ENCODE measurements at regions not wholly inside any gene's neighbourhood (a gene's known extent, or its start where the extent isn't known, plus 50 kb on each side); places are given as distances from the start of the nearest gene placed in this dataset.

GRCh38 chr16:7031031-7031430 is 301.6 kb upstream of the RBFOX1 start:
- Histone ChIP-seq H4K20me1 (replicated peaks; ENCODE audit: control insufficient read depth, extremely low read depth, insufficient read depth, low read length) (no peaks in the 10 kb centered on the region), H3K79me2 (ENCODE audit: control insufficient read depth, insufficient read depth, low read length) (no peaks in the 10 kb centered on the region), H2AFZ (ENCODE audit: low read depth, low read length) (no peak overlapping the region), H3K9me1 (replicated peaks; ENCODE audit: control insufficient read depth, extremely low read depth, insufficient read depth, low read length) (no peaks in the 10 kb centered on the region), H3K9ac (replicated peaks; ENCODE audit: extremely low read depth, insufficient read depth, low read length) (no peak overlapping the region), H3K4me2 (ENCODE audit: insufficient read depth, low read length) (no peak overlapping the region), H3K4me1 (ENCODE audit: control insufficient read depth, extremely low read depth, insufficient read depth, low read length) (no peaks in the 10 kb centered on the region), H3K9me3 (replicated peaks; ENCODE audit: control insufficient read depth, insufficient read depth, low read length) (peaks cover 6% of the 10 kb centered on the region), H3K36me3 (ENCODE audit: control insufficient read depth in 2 of 2, extremely low read depth in 1 of 2, insufficient read depth in 2 of 2, low read length in 2 of 2) (no peaks in the 10 kb centered on the region), H3K4me3 (replicated peaks in 1 of 3; ENCODE audit: insufficient read depth in 1 of 3, low read depth in 1 of 3, low read length in 3 of 3) (no peak overlapping the region), H3K27ac (ENCODE audit: insufficient read depth, low read depth, low read length) (no peak overlapping the region), H3K27me3 (ENCODE audit: control insufficient read depth in 2 of 2, insufficient read depth in 2 of 2, low read length in 2 of 2) (no peaks in the 10 kb centered on the region)
- DNase-seq (ENCODE audit: low read depth, low spot score): no peak
- CTCF ChIA-PET: no interaction called here
- intact Hi-C loops (cut with micrococcal nuclease): no loop called here
- FAIRE-seq: no peak
- no TSS peak for BruUV-seq (replicated peaks)
- dilution Hi-C loops (cut with MboI; ENCODE audit: extremely low pct_ligation_motif_present, low sequenced_read_pairs): no loop called here
- POLR2A ChIA-PET: no interaction called here
- TF ChIP-seq FOS (IDR thresholded peaks at IDR 0.05; ENCODE audit: borderline replicate concordance, insufficient read depth, low read length): no peak
- TF ChIP-seq POLR2AphosphoS5 (IDR thresholded peaks at IDR 0.05; ENCODE audit: insufficient read depth, low read depth, low read length): no peak
- TF ChIP-seq POLR2A (IDR thresholded peaks at IDR 0.05; ENCODE audit: low read depth, low read length): no peak
- no peak for TF ChIP-seq MYC (IDR thresholded peaks at IDR 0.05; ENCODE audit: low read depth, low read length)
- TF ChIP-seq GATA2 (IDR thresholded peaks at IDR 0.05; ENCODE audit: insufficient read depth, insufficient read length, low read depth, low read length): no peak
- TF ChIP-seq EZH2 (IDR thresholded peaks at IDR 0.05; ENCODE audit: borderline replicate concordance, low read depth, low read length, severe bottlenecking): no peak
- TF ChIP-seq CTCF (IDR thresholded peaks at IDR 0.05; ENCODE audit: extremely low read depth in 1 of 2, insufficient read depth in 1 of 2, low read depth in 1 of 2, low read length in 2 of 2): no peak
- no peak for TF ChIP-seq MAX (IDR thresholded peaks at IDR 0.05; ENCODE audit: insufficient read depth, insufficient read length)
- no peak for TF ChIP-seq JUN (IDR thresholded peaks at IDR 0.05; ENCODE audit: borderline replicate concordance, insufficient read depth, insufficient read length, low read depth)
